CD1c-positive myeloid dendritic cell (primary cell): ENCODE measurements at regions not wholly inside any gene's neighbourhood (a gene's known extent, or its start where the extent isn't known, plus 50 kb on each side); places are given as distances from the start of the nearest gene placed in this dataset.

Experiments used
- DNase-seq: peaks from one replicate; pipeline ENCODE4 v3.0.0-alpha.2; 2016; ENCODE audit errors: extremely low spot score

- no peak for DNase-seq
Observed at GRCh38 chr5:96340357-96340756, 92.7 kb downstream of the PCSK1 start.

GRCh38 chr5:96339862-96340261 is 93.2 kb downstream of the PCSK1 start:
- no peak for DNase-seq

GRCh38 chr5:96338624-96339415 is 94.2 kb downstream of the PCSK1 start:
- no peak for DNase-seq

GRCh38 chr5:96338091-96338490 is 95.0 kb downstream of the PCSK1 start:
- no peak for DNase-seq

GRCh38 chr5:96337048-96337781 is 95.8 kb downstream of the PCSK1 start:
- peak; percentile 44 for DNase-seq

GRCh38 chr5:96336351-96336985 is 96.6 kb downstream of the PCSK1 start:
- DNase-seq: peak; percentile 74

GRCh38 chr5:96335873-96336272 is 97.2 kb downstream of the PCSK1 start:
- DNase-seq: no peak

- DNase-seq: no peak
Observed at GRCh38 chr5:96333391-96333790, 99.7 kb downstream of the PCSK1 start.

GRCh38 chr5:96332535-96333366 is 100.3 kb downstream of the PCSK1 start:
- DNase-seq: no peak

- no peak for DNase-seq
Observed at GRCh38 chr5:96331681-96332361, 101.2 kb downstream of the PCSK1 start.

- peak; percentile 60 for DNase-seq
Observed at GRCh38 chr5:96331210-96331609, 101.8 kb downstream of the PCSK1 start.

- no peak for DNase-seq
Observed at GRCh38 chr5:96330530-96331140, 102.4 kb downstream of the PCSK1 start.

- DNase-seq: no peak
Observed at GRCh38 chr5:96329886-96330529, 103.0 kb downstream of the PCSK1 start.

GRCh38 chr5:96329289-96329688 is 103.8 kb downstream of the PCSK1 start:
- DNase-seq: no peak

GRCh38 chr5:96327722-96328121 is 105.3 kb downstream of the PCSK1 start:
- no peak for DNase-seq

- DNase-seq: no peak
Observed at GRCh38 chr5:96326902-96327301, 106.1 kb downstream of the PCSK1 start.

GRCh38 chr5:96324708-96325107 is 108.3 kb downstream of the PCSK1 start:
- no peak for DNase-seq

- no peak for DNase-seq
Observed at GRCh38 chr5:96322865-96323264, 110.2 kb downstream of the PCSK1 start.

- no peak for DNase-seq
Observed at GRCh38 chr5:96322217-96322616, 110.8 kb downstream of the PCSK1 start.

GRCh38 chr5:96321345-96321744 is 111.7 kb downstream of the PCSK1 start:
- no peak for DNase-seq
